NCI-H187 (cell line): ENCODE measurements at regions not wholly inside any gene's neighbourhood (a gene's known extent, or its start where the extent isn't known, plus 50 kb on each side); places are given as distances from the start of the nearest gene placed in this dataset.

Experiments
- DNase-seq, 2 experiments: peaks; one replicate each; lab custom pipeline; 2025; lab: John Stamatoyannopoulos, UW

GRCh38 chr13:74043237-74043636 is 91.0 kb downstream of the KLF12 start:
- DNase-seq, result no peak

- no peak for DNase-seq
Observed at GRCh38 chr13:74040200-74040599, 94.0 kb downstream of the KLF12 start.

GRCh38 chr13:74039667-74040066 is 94.5 kb downstream of the KLF12 start:
- no peak for DNase-seq

- DNase-seq, result no peak
Observed at GRCh38 chr13:74039154-74039553, 95.0 kb downstream of the KLF12 start.

GRCh38 chr13:74037762-74038161 is 96.4 kb downstream of the KLF12 start:
- DNase-seq, result no peak

- DNase-seq, result no peak
Observed at GRCh38 chr13:74036373-74036772, 97.8 kb downstream of the KLF12 start.

- DNase-seq, result no peak
Observed at GRCh38 chr13:74035896-74036295, 98.3 kb downstream of the KLF12 start.

- no peak for DNase-seq
Observed at GRCh38 chr13:74032325-74032724, 101.9 kb downstream of the KLF12 start.

- DNase-seq, result no peak
Observed at GRCh38 chr13:74027161-74027779, 106.9 kb downstream of the KLF12 start.

- DNase-seq, result no peak
Observed at GRCh38 chr13:74026753-74027152, 107.5 kb downstream of the KLF12 start.

GRCh38 chr13:74025369-74025768 is 108.8 kb downstream of the KLF12 start:
- no peak for DNase-seq

GRCh38 chr13:74024856-74025255 is 109.3 kb downstream of the KLF12 start:
- DNase-seq, result no peak

- DNase-seq, result no peak
Observed at GRCh38 chr13:74024314-74024713, 109.9 kb downstream of the KLF12 start.

GRCh38 chr13:74023484-74023883 is 110.7 kb downstream of the KLF12 start:
- no peak for DNase-seq

- no peak for DNase-seq
Observed at GRCh38 chr13:74021505-74021904, 112.7 kb downstream of the KLF12 start.

- DNase-seq, result no peak
Observed at GRCh38 chr13:74018062-74018431, 116.2 kb downstream of the KLF12 start.

- DNase-seq, result no peak
Observed at GRCh38 chr13:74017301-74018061, 116.7 kb downstream of the KLF12 start.

- DNase-seq, result no peak
Observed at GRCh38 chr13:74015137-74015536, 119.1 kb downstream of the KLF12 start.

GRCh38 chr13:74009100-74009668 is 125.0 kb downstream of the KLF12 start:
- DNase-seq, result no peak

- no peak for DNase-seq
Observed at GRCh38 chr13:74006666-74007065, 127.5 kb downstream of the KLF12 start.

GRCh38 chr13:74005320-74006157 is 128.7 kb downstream of the KLF12 start:
- no peak for DNase-seq

- no peak for DNase-seq
Observed at GRCh38 chr13:74004109-74004508, 130.1 kb downstream of the KLF12 start.

GRCh38 chr13:74003374-74003773 is 130.8 kb downstream of the KLF12 start:
- DNase-seq, result no peak
